Brain microvascular endothelial cell (primary cell): ENCODE measurements at regions not wholly inside any gene's neighbourhood (a gene's known extent, or its start where the extent isn't known, plus 50 kb on each side); places are given as distances from the start of the nearest gene placed in this dataset.

Source experiments
- DNase-seq: peaks from one replicate; pipeline ENCODE4 v3.0.0-alpha.2; 2020
- H3K27ac ChIP-seq: fragments of 250-450 bp; sonication (Bioruptor Pico); 2 replicates; pipeline ENCODE4 v1.5.1; 2020; ENCODE audit warnings: mild to moderate bottlenecking, moderate library complexity
- H3K27me3 ChIP-seq: fragments of 250-450 bp; sonication (Bioruptor Pico); replicated peaks from 2 replicates; pipeline ENCODE4 v1.5.1; 2020; ENCODE audit warnings: mild to moderate bottlenecking
- H3K36me3 ChIP-seq: fragments of 250-450 bp; sonication (Bioruptor Pico); replicated peaks from 2 replicates; pipeline ENCODE4 v1.5.1; 2020; ENCODE audit warnings: mild to moderate bottlenecking
- H3K4me3 ChIP-seq: 2 replicates; pipeline ENCODE4 v1.5.1; 2011; ENCODE audit warnings: low read depth, mild to moderate bottlenecking, control low read depth, low read length, moderate library complexity
- in situ Hi-C: cut with HindIII; loops from 2 replicates; pipeline ENCODE4 v1.10.0; 2017; ENCODE audit warnings: low sequenced_read_pairs, low pct_ligation_motif_present
- TF ChIP-seq, protein P1 (sequence below): IDR thresholded peaks from 2 replicates; pipeline ENCODE4 v1.5.1; 2011; ENCODE audit warnings: low read depth, mild to moderate bottlenecking, moderate library complexity, low read length, control low read depth, inconsistent platforms; ENCODE audit errors: missing control alignments

DNA sequence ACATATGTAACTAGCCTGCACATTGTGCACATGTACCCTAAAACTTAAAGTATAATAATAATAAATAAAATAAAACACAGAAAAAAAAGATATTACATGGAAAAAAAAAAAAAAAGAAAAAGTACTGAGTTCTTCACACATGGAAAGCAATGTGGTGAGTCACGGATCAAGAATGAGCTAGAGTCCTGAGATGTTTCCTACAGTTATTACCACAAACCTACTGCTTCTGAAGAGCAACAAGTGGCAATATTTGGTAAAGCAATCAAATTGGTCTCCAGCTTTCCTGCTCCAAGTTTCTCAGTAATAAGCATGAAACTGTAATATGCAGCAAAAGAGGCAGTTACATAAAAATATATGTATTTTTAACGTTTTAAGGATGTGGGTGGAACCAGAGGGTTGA is 223.3 kb upstream of the SALL1 start:
- Histone ChIP-seq H3K4me3 (no peak overlapping the region), H3K27ac (no peak overlapping the region), H3K27me3 (no peaks in the 10 kb centered on the region), H3K36me3 (no peaks in the 10 kb centered on the region)
- DNase-seq: peak; percentile 75
- in situ Hi-C loops: no loop called here
- TF ChIP-seq, protein P1, sequence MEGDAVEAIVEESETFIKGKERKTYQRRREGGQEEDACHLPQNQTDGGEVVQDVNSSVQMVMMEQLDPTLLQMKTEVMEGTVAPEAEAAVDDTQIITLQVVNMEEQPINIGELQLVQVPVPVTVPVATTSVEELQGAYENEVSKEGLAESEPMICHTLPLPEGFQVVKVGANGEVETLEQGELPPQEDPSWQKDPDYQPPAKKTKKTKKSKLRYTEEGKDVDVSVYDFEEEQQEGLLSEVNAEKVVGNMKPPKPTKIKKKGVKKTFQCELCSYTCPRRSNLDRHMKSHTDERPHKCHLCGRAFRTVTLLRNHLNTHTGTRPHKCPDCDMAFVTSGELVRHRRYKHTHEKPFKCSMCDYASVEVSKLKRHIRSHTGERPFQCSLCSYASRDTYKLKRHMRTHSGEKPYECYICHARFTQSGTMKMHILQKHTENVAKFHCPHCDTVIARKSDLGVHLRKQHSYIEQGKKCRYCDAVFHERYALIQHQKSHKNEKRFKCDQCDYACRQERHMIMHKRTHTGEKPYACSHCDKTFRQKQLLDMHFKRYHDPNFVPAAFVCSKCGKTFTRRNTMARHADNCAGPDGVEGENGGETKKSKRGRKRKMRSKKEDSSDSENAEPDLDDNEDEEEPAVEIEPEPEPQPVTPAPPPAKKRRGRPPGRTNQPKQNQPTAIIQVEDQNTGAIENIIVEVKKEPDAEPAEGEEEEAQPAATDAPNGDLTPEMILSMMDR: peak; percentile 7

DNA sequence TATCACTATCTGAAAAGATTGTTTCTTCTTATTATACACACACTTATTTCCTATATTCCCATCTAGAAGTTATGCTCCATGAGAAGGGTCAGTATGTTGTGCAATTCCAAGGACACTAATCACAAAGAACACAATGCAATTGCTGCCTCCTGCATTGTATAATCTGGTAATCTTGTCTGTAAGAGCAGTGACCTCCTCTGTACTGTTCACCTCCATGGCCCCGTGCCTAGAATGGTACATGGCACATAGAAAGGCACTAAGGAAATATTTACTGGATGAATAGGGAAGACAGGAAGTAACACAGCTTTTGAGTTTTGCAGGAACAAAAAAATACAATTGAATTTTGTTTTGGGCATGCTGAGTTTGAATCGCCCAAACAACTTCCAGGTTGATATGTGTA is 214.6 kb upstream of the SALL1 start:
- TF ChIP-seq, protein P1: no peak
- in situ Hi-C loops: no loop called here

DNA sequence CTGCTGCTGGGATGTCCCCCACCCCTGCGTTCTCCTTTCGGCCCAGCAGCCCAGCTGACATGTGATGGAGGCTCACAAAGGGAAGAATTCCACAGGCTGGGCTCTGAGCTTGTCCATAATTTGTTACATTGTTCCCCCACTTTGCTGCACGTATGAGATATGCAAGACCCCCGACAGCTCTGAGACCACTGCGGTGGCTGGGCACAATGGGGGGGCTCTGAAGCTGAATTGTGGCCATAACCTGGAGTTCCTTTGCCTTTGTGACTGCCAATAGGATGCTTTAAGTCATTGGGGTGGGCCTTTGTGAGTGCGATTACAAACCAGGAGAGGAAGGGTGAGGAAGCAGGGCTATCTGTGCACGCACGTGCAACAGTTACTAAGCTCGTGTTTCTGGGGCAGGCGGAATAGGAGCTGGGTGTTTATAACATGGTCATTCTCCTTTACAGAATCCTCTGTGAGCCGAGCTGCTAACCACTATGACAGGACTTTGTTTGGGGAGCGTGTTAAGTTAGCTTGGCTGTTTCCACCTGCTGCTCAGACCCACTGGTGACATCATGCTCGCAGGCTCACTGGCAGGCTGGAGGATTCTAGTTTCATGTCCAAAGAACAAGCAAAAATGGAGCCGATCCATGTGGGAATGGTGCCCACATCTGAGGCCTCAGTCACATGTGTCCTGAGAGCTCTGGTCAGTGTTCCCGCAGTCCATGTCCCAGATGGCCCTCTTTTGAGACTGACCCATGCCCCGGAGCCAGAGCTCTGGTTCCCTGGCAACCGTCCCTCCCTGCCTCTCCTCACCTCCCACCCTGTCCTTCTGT is 208.3 kb upstream of the SALL1 start:
- no peak for DNase-seq
- H3K36me3 ChIP-seq: no peaks in the 10 kb centered on the region
- H3K4me3 ChIP-seq: no peak overlapping the region
- TF ChIP-seq, protein P1: no peak
- H3K27me3 ChIP-seq: no peaks in the 10 kb centered on the region
- no peak overlapping the region for H3K27ac ChIP-seq
- in situ Hi-C loops: no loop called here

More for the DNA sequence above, 214.6 kb upstream of the SALL1 start:
- no peaks in the 10 kb centered on the region for H3K27me3 ChIP-seq
- no peak overlapping the region for H3K27ac ChIP-seq
- DNase-seq: no peak
- no peaks in the 10 kb centered on the region for H3K36me3 ChIP-seq
- no peak overlapping the region for H3K4me3 ChIP-seq

DNA sequence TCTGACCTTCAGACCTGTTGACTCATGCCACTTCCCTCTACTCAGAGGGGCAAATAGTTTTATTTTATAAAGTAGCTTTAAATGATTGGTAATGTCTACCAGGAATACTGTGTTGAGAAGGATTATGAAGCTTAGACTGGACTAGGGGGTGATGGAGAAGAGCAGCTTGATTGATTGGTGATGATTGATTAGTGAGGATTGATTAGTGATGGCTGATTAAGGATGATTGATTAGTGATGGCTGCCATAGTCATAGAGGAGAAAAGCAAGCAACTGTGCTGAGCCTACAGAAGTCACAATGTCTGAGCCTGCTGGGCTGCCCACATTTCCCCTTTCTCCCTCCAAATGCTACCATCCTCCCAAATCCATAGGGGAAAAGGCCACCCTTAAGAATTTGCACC is 206.8 kb upstream of the SALL1 start:
- Histone ChIP-seq H3K4me3 (no peak overlapping the region), H3K36me3 (no peaks in the 10 kb centered on the region), H3K27me3 (no peaks in the 10 kb centered on the region), H3K27ac (no peak overlapping the region)
- in situ Hi-C loops: no loop called here
- no peak for DNase-seq
- TF ChIP-seq, protein P1: no peak

DNA sequence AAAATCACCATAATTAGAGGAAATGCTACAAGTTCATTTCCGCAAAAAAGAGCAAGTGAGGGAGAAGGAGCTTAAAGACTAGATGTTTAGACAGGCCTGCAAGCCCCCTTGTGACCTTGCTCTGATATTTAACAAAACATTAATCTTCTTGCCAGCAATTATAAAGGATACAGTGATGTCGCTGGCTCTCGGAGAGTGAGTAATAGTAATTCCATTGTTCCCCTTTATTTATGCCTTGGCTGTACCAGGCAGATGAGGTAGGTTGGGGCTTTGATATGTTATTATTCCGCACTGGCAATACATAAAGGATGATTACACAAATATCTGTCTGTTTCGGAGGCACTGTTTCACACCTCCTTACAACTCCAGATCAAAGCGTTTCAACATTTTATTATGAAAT is 204.8 kb upstream of the SALL1 start:
- Histone ChIP-seq H3K27me3 (no peaks in the 10 kb centered on the region), H3K27ac (no peak overlapping the region), H3K4me3 (no peak overlapping the region), H3K36me3 (no peaks in the 10 kb centered on the region)
- in situ Hi-C loops: no loop called here
- TF ChIP-seq, protein P1: no peak
- no peak for DNase-seq

DNA sequence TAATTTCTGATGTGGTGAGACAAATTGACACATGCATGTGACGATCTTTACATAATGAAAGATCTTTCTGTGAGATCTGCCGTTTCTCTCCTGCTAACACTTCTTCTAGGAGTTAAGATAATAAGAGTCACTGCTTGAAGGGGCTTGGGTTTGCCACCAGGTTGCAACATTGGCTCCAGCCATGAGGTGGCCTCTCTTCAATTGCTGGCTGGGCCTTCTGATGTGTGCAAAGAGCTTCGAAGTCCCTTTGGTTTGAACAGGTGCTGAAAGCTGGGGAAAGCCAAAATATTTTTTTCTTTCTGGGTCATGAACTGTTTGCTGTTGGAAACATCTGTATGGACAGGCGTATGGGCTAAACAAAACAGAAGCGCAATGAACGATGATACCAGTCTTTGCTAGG is 204.1 kb upstream of the SALL1 start:
- in situ Hi-C loops: no loop called here
- Histone ChIP-seq H3K36me3 (no peaks in the 10 kb centered on the region), H3K4me3 (no peak overlapping the region), H3K27me3 (no peaks in the 10 kb centered on the region), H3K27ac (no peak overlapping the region)
- DNase-seq: no peak
- TF ChIP-seq, protein P1: no peak
